ENCODE measurements at regions not wholly inside any gene's neighbourhood (a gene's known extent, or its start where the extent isn't known, plus 50 kb on each side); places are given as distances from the start of the nearest gene placed in this dataset.

GRCh38 chr19:22472180-22472637, 50.1 kb upstream of the ZNF98 start:
- Mint-ChIP-seq H3K4me1 (no peaks in the 10 kb centered on the region), H3K9me3 (peaks cover 18% of the 10 kb centered on the region), H3K4me3 (no peak overlapping the region), H3K36me3 (ENCODE audit: low read depth) (peaks cover 11% of the 10 kb centered on the region), H3K27me3 (ENCODE audit: low read depth) (no peaks in the 10 kb centered on the region), H3K27ac (ENCODE audit: unreplicated experiment) (no peak overlapping the region)
- no peak for TF ChIP-seq CTCF (conservative IDR thresholded peaks at IDR 0.05)
- DNase-seq (ENCODE audit: low read depth, low spot score): no peak
